ENCODE measurements at regions not wholly inside any gene's neighbourhood (a gene's known extent, or its start where the extent isn't known, plus 50 kb on each side); places are given as distances from the start of the nearest gene placed in this dataset.

DNA sequence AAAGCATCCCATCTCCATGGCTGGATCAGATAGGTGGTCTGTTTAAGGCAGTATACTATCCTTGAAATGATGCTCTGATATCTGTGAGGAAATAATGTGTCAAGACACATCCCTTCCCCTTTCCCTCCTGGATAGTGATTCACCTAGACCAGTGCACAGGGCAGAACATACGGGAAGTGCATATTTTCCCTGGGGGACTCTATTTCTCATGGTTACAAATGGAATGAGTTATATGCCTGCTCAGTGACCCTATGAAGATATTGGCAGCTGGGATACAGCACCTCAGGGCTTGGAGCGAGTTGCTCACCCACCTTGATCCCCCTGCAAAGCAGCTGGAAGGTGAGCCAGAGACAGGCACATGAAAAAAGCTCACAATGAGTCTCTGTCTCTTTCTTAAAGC is 67.5 kb upstream of the PRL start:
- H3K27me3 Mint-ChIP-seq (ENCODE audit: low read depth) = no peaks in the 10 kb centered on the region
- H3K18ac ChIP-seq (ENCODE audit: insufficient read length, low read depth, low read length) = no peak overlapping the region
- H2BK20ac ChIP-seq (ENCODE audit: low read depth, low read length, poor library complexity, severe bottlenecking) = no peak overlapping the region
- H2BK120ac ChIP-seq (ENCODE audit: low read depth, low read length, poor library complexity, severe bottlenecking) = no peak overlapping the region
- DNase-seq = no peak
- H2AK5ac ChIP-seq (ENCODE audit: insufficient read length, low read length) = no peak overlapping the region
- peaks cover 2 to 15% (median 5%) of the 10 kb centered on the region in 3 experiments; a peak in 3 of 7 replicates for H3K36me3 Mint-ChIP-seq (ENCODE audit: insufficient read depth in 1 of 3, low read depth in 3 of 3)
- no peaks in the 10 kb centered on the region for H3K27me3 ChIP-seq (ENCODE audit: insufficient read depth, low read length)
- H2BK15ac ChIP-seq (ENCODE audit: low read depth, low read length) = no peak overlapping the region
- H4K5ac ChIP-seq (ENCODE audit: insufficient read length, low read depth, low read length) = no peak overlapping the region
- H3K27ac Mint-ChIP-seq = peak overlapping the region in 1 of 3 experiments; percentile 62; a peak in 1 of 7 replicates
- H3K56ac ChIP-seq (ENCODE audit: insufficient read length, low read depth, low read length) = no peak overlapping the region
- no peak overlapping the region for H3K4me3 Mint-ChIP-seq
- H3K4ac ChIP-seq (ENCODE audit: low read depth, low read length) = no peak overlapping the region
- H3K14ac ChIP-seq (ENCODE audit: insufficient read depth, low read length) = no peak overlapping the region
- no peak overlapping the region for H2BK12ac ChIP-seq (ENCODE audit: insufficient read length, low read depth, low read length)
- H3K4me2 ChIP-seq (ENCODE audit: insufficient read depth, insufficient read length, low read length) = no peak overlapping the region
- no peak overlapping the region for H2AFZ ChIP-seq (ENCODE audit: low read length)
- no peaks in the 10 kb centered on the region for H3K9me3 ChIP-seq (ENCODE audit: control insufficient read depth, low read depth, low read length)
- H3K23ac ChIP-seq (ENCODE audit: insufficient read length, low read depth, low read length) = no peak overlapping the region
- TF ChIP-seq, protein P1, sequence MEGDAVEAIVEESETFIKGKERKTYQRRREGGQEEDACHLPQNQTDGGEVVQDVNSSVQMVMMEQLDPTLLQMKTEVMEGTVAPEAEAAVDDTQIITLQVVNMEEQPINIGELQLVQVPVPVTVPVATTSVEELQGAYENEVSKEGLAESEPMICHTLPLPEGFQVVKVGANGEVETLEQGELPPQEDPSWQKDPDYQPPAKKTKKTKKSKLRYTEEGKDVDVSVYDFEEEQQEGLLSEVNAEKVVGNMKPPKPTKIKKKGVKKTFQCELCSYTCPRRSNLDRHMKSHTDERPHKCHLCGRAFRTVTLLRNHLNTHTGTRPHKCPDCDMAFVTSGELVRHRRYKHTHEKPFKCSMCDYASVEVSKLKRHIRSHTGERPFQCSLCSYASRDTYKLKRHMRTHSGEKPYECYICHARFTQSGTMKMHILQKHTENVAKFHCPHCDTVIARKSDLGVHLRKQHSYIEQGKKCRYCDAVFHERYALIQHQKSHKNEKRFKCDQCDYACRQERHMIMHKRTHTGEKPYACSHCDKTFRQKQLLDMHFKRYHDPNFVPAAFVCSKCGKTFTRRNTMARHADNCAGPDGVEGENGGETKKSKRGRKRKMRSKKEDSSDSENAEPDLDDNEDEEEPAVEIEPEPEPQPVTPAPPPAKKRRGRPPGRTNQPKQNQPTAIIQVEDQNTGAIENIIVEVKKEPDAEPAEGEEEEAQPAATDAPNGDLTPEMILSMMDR (conservative IDR thresholded peaks at IDR 0.05) = no peak
- H3K4me1 Mint-ChIP-seq = peaks cover 29 to 34% of the 10 kb centered on the region in 2 experiments
- no peaks in the 10 kb centered on the region for H3K79me2 ChIP-seq (ENCODE audit: insufficient read depth, low read length)
- no peak overlapping the region for H4K91ac ChIP-seq (ENCODE audit: insufficient read length, low read depth, low read length)
- H4K20me1 ChIP-seq (ENCODE audit: control insufficient read depth, insufficient read depth, insufficient read length) = no peaks in the 10 kb centered on the region
- no CpG with 5 or more reads among the region's 2 CpGs for WGBS (ENCODE audit: extremely low coverage, insufficient read length, low lambda C conversion rate)
- H3K4me1 ChIP-seq (ENCODE audit: insufficient read depth, low read length) = peaks cover 7% of the 10 kb centered on the region
- no peak overlapping the region for H3K27ac ChIP-seq (ENCODE audit: insufficient read length, low read depth, low read length)
- H3T11ph ChIP-seq (ENCODE audit: low read length) = no peak overlapping the region
- no peaks in the 10 kb centered on the region for H3K79me1 ChIP-seq (ENCODE audit: insufficient read depth, low read depth, low read length, poor library complexity, severe bottlenecking)
- H4K8ac ChIP-seq (replicated peaks; ENCODE audit: insufficient read length, low read depth, low read length) = no peak overlapping the region
- H3K9ac ChIP-seq (ENCODE audit: extremely low read depth, insufficient read length, low read length) = no peak overlapping the region
- H2BK5ac ChIP-seq (ENCODE audit: insufficient read length, low read length) = no peak overlapping the region
- no peaks in the 10 kb centered on the region for H3K23me2 ChIP-seq (ENCODE audit: insufficient read length, low read depth, low read length, poor library complexity, severe bottlenecking)
- H3K9me3 Mint-ChIP-seq = peaks cover 12% of the 10 kb centered on the region in 2 experiments; a peak in 3 of 5 replicates
